ENCODE measurements at regions not wholly inside any gene's neighbourhood (a gene's known extent, or its start where the extent isn't known, plus 50 kb on each side); places are given as distances from the start of the nearest gene placed in this dataset.

DNA sequence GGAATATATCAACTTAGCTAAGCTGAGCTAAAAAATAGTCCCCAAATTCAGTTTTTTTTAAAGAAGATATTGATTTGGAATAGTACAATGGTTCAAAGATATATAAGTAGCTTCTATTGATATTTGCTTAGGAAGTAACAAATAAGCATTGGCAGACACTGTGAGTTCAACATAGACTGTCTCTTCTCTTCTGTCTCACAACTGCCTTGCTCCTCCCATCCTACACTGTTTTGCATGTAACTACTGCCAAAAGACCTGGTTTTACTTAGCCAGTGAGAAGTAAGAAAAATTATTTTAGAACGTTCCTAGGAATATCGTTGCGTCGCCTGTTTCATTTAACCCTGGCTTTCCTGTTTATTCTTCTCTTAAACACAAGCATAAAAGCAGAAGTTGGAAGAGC is 859.0 kb upstream of the SPRY2 start:
- Histone ChIP-seq H2AFZ (ENCODE audit: low read depth, low read length) (no peak overlapping the region), H3K4me3 (ENCODE audit: low read length) (no peak overlapping the region), H3K9ac (ENCODE audit: low read length) (no peak overlapping the region), H3F3A (ENCODE audit: insufficient read depth, low read length, poor library complexity, severe bottlenecking) (no peaks in the 10 kb centered on the region), H3K36me3 (ENCODE audit: insufficient read depth, low read length) (no peaks in the 10 kb centered on the region), H4K20me1 (ENCODE audit: insufficient read depth) (no peaks in the 10 kb centered on the region), H3K79me2 (replicated peaks; ENCODE audit: insufficient read depth, low read length) (no peaks in the 10 kb centered on the region), H3K4me2 (ENCODE audit: low read length) (no peak overlapping the region), H3K27me3 (ENCODE audit: insufficient read depth, low read depth, low read length) (no peaks in the 10 kb centered on the region), H3K9me2 (ENCODE audit: insufficient read depth, low read length) (no peaks in the 10 kb centered on the region), H3K27ac (ENCODE audit: low read length) (no peak overlapping the region), H3K9me3 (ENCODE audit: low read length) (no peaks in the 10 kb centered on the region)
- no peak for TF ChIP-seq POLR2AphosphoS5 (IDR thresholded peaks at IDR 0.05)
- no peak for TF ChIP-seq EP300 (conservative IDR thresholded peaks at IDR 0.05; ENCODE audit: poor library complexity, severe bottlenecking)
- no peak for TF ChIP-seq SMC3 (conservative IDR thresholded peaks at IDR 0.05; ENCODE audit: poor library complexity)
- no peak for TF ChIP-seq EZH2 (IDR thresholded peaks at IDR 0.05; ENCODE audit: borderline replicate concordance, insufficient read depth, low read length, poor library complexity, severe bottlenecking)
- TF ChIP-seq, protein P1, sequence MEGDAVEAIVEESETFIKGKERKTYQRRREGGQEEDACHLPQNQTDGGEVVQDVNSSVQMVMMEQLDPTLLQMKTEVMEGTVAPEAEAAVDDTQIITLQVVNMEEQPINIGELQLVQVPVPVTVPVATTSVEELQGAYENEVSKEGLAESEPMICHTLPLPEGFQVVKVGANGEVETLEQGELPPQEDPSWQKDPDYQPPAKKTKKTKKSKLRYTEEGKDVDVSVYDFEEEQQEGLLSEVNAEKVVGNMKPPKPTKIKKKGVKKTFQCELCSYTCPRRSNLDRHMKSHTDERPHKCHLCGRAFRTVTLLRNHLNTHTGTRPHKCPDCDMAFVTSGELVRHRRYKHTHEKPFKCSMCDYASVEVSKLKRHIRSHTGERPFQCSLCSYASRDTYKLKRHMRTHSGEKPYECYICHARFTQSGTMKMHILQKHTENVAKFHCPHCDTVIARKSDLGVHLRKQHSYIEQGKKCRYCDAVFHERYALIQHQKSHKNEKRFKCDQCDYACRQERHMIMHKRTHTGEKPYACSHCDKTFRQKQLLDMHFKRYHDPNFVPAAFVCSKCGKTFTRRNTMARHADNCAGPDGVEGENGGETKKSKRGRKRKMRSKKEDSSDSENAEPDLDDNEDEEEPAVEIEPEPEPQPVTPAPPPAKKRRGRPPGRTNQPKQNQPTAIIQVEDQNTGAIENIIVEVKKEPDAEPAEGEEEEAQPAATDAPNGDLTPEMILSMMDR (IDR thresholded peaks at IDR 0.05; ENCODE audit: poor library complexity, severe bottlenecking), result no peak
- no peak for TF ChIP-seq MXI1 (conservative IDR thresholded peaks at IDR 0.05; ENCODE audit: poor library complexity, severe bottlenecking)
- TF ChIP-seq RAD21 (conservative IDR thresholded peaks at IDR 0.05), result no peak
- TF ChIP-seq, protein P2, sequence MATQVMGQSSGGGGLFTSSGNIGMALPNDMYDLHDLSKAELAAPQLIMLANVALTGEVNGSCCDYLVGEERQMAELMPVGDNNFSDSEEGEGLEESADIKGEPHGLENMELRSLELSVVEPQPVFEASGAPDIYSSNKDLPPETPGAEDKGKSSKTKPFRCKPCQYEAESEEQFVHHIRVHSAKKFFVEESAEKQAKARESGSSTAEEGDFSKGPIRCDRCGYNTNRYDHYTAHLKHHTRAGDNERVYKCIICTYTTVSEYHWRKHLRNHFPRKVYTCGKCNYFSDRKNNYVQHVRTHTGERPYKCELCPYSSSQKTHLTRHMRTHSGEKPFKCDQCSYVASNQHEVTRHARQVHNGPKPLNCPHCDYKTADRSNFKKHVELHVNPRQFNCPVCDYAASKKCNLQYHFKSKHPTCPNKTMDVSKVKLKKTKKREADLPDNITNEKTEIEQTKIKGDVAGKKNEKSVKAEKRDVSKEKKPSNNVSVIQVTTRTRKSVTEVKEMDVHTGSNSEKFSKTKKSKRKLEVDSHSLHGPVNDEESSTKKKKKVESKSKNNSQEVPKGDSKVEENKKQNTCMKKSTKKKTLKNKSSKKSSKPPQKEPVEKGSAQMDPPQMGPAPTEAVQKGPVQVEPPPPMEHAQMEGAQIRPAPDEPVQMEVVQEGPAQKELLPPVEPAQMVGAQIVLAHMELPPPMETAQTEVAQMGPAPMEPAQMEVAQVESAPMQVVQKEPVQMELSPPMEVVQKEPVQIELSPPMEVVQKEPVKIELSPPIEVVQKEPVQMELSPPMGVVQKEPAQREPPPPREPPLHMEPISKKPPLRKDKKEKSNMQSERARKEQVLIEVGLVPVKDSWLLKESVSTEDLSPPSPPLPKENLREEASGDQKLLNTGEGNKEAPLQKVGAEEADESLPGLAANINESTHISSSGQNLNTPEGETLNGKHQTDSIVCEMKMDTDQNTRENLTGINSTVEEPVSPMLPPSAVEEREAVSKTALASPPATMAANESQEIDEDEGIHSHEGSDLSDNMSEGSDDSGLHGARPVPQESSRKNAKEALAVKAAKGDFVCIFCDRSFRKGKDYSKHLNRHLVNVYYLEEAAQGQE (IDR thresholded peaks at IDR 0.05; ENCODE audit: borderline replicate concordance), result no peak
- no peak for TF ChIP-seq TAF1 (IDR thresholded peaks at IDR 0.05; ENCODE audit: low read depth)

DNA sequence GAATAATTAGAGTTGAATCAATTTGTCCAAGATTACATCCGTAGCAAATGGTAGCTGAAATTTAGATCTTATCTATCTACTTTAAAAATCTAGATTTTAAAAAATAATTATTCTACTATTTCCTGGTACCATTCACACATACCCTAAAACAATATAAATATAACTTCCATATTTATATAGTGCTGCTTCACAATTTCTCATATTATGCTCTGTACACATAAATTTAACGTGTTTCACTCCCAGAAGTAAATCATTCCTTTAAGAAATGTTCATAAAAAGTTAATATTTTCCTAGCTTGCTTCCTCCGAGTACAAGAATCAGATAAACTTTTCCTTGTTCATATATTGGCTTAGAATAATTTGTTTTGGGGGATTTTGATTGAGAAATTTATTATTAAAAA is 857.0 kb upstream of the SPRY2 start:
- Histone ChIP-seq H3K9me2 (ENCODE audit: insufficient read depth, low read length) (no peaks in the 10 kb centered on the region), H4K20me1 (ENCODE audit: insufficient read depth) (no peaks in the 10 kb centered on the region), H3K27me3 (ENCODE audit: insufficient read depth, low read depth, low read length) (no peaks in the 10 kb centered on the region), H2AFZ (ENCODE audit: low read depth, low read length) (no peak overlapping the region), H3K9me3 (ENCODE audit: low read length) (peaks cover 3% of the 10 kb centered on the region), H3K27ac (ENCODE audit: low read length) (no peak overlapping the region), H3K4me2 (ENCODE audit: low read length) (no peak overlapping the region), H3F3A (ENCODE audit: insufficient read depth, low read length, poor library complexity, severe bottlenecking) (no peaks in the 10 kb centered on the region), H3K4me3 (ENCODE audit: low read length) (no peak overlapping the region), H3K36me3 (ENCODE audit: insufficient read depth, low read length) (no peaks in the 10 kb centered on the region), H3K9ac (ENCODE audit: low read length) (no peak overlapping the region), H3K79me2 (replicated peaks; ENCODE audit: insufficient read depth, low read length) (no peaks in the 10 kb centered on the region)
- TF ChIP-seq EZH2 (IDR thresholded peaks at IDR 0.05; ENCODE audit: borderline replicate concordance, insufficient read depth, low read length, poor library complexity, severe bottlenecking) (no peak), SMC3 (conservative IDR thresholded peaks at IDR 0.05; ENCODE audit: poor library complexity) (no peak), EP300 (conservative IDR thresholded peaks at IDR 0.05; ENCODE audit: poor library complexity, severe bottlenecking) (no peak), TAF1 (IDR thresholded peaks at IDR 0.05; ENCODE audit: low read depth) (no peak), MXI1 (conservative IDR thresholded peaks at IDR 0.05; ENCODE audit: poor library complexity, severe bottlenecking) (no peak), POLR2AphosphoS5 (IDR thresholded peaks at IDR 0.05) (no peak), RAD21 (conservative IDR thresholded peaks at IDR 0.05) (no peak)
- TF ChIP-seq, protein P2 (IDR thresholded peaks at IDR 0.05; ENCODE audit: borderline replicate concordance), result no peak
- TF ChIP-seq, protein P1 (IDR thresholded peaks at IDR 0.05; ENCODE audit: poor library complexity, severe bottlenecking), result no peak
